Cardiac muscle cell (in vitro differentiated cells and primary cell): ENCODE measurements at regions not wholly inside any gene's neighbourhood (a gene's known extent, or its start where the extent isn't known, plus 50 kb on each side); places are given as distances from the start of the nearest gene placed in this dataset.

ENCODE experiments used
- DNase-seq, 2 donors: peaks; one replicate each; pipeline versions ENCODE4 v3.0.0 to v3.0.0-alpha.2; 2010 to 2017; ENCODE audit warnings: low read depth in 1 of 2, low spot score in 1 of 2
- H3K27ac ChIP-seq: fragments of 200-600 bp; sonication (generic); 2 replicates; pipeline ENCODE4 v1.5.1; 2016
- H3K27me3 ChIP-seq: fragments of 200-600 bp; sonication (generic); 2 replicates; pipeline ENCODE4 v1.6.0; 2016; ENCODE audit warnings: control low read depth
- H3K36me3 ChIP-seq: fragments of 200-600 bp; sonication (generic); 2 replicates; pipeline ENCODE4 v1.5.1; 2016; ENCODE audit warnings: control low read depth
- H3K4me1 ChIP-seq: fragments of 200-600 bp; sonication (generic); 2 replicates; pipeline ENCODE4 v1.8.1; 2017; ENCODE audit warnings: low read depth, mild to moderate bottlenecking, mixed run types
- H3K4me3 ChIP-seq: fragments of 200-600 bp; sonication (generic); 2 replicates; pipeline ENCODE4 v1.5.1; 2016; ENCODE audit warnings: mild to moderate bottlenecking
- H3K9me3 ChIP-seq: fragments of 200-600 bp; sonication (generic); 2 replicates; pipeline ENCODE4 v1.5.1; 2017; ENCODE audit warnings: low read depth, mild to moderate bottlenecking, control low read depth
- CTCF ChIP-seq: IDR thresholded peaks from 2 replicates; pipeline ENCODE4 v1.5.1; 2012; ENCODE audit warnings: low read depth, mild to moderate bottlenecking, low read length

GRCh38 chr2:153235516-153235915 is 243.0 kb downstream of the RPRM start:
- Histone ChIP-seq H3K4me1 (no peaks in the 10 kb centered on the region), H3K36me3 (no peaks in the 10 kb centered on the region), H3K4me3 (no peak overlapping the region), H3K9me3 (no peaks in the 10 kb centered on the region), H3K27me3 (no peaks in the 10 kb centered on the region), H3K27ac (no peak overlapping the region)
- TF ChIP-seq CTCF, result no peak
- DNase-seq, result no peak

- DNase-seq, result no peak
- Histone ChIP-seq H3K36me3 (no peaks in the 10 kb centered on the region), H3K4me3 (no peak overlapping the region), H3K4me1 (no peaks in the 10 kb centered on the region), H3K27me3 (no peaks in the 10 kb centered on the region), H3K27ac (no peak overlapping the region), H3K9me3 (no peaks in the 10 kb centered on the region)
- TF ChIP-seq CTCF, result no peak
Observed at GRCh38 chr2:153232464-153232863, 246.1 kb downstream of the RPRM start.

- H3K9me3 ChIP-seq, result no peaks in the 10 kb centered on the region
- no peak for DNase-seq
- H3K27me3 ChIP-seq, result no peaks in the 10 kb centered on the region
- H3K36me3 ChIP-seq, result no peaks in the 10 kb centered on the region
- H3K4me1 ChIP-seq, result no peaks in the 10 kb centered on the region
- no peak for TF ChIP-seq CTCF
- H3K27ac ChIP-seq, result no peak overlapping the region
- no peak overlapping the region for H3K4me3 ChIP-seq
Observed at GRCh38 chr2:153230977-153231376, 247.6 kb downstream of the RPRM start.

GRCh38 chr2:153228904-153229303 is 249.7 kb downstream of the RPRM start:
- H3K36me3 ChIP-seq, result no peaks in the 10 kb centered on the region
- H3K27ac ChIP-seq, result no peak overlapping the region
- no peak for TF ChIP-seq CTCF
- H3K4me3 ChIP-seq, result no peak overlapping the region
- H3K9me3 ChIP-seq, result no peaks in the 10 kb centered on the region
- H3K4me1 ChIP-seq, result no peaks in the 10 kb centered on the region
- no peak for DNase-seq
- H3K27me3 ChIP-seq, result no peaks in the 10 kb centered on the region

- TF ChIP-seq CTCF, result no peak
- H3K27me3 ChIP-seq, result no peaks in the 10 kb centered on the region
- H3K27ac ChIP-seq, result no peak overlapping the region
Observed at GRCh38 chr2:153227981-153228380, 250.6 kb downstream of the RPRM start.

More at GRCh38 chr2:153227981-153228380, 250.6 kb downstream of the RPRM start:
- Histone ChIP-seq H3K4me3 (no peak overlapping the region), H3K9me3 (no peaks in the 10 kb centered on the region), H3K36me3 (no peaks in the 10 kb centered on the region), H3K4me1 (no peaks in the 10 kb centered on the region)
- no peak for DNase-seq
